HG02840 (cell line): ENCODE measurements at regions not wholly inside any gene's neighbourhood (a gene's known extent, or its start where the extent isn't known, plus 50 kb on each side); places are given as distances from the start of the nearest gene placed in this dataset.

ENCODE experiments used
- ATAC-seq: cut with Tn5 transposase; IDR thresholded peaks from one replicate; pipeline ENCODE4 v1.9.1; 2021; ENCODE audit warnings: mild to moderate bottlenecking, moderate library complexity, moderate number of reproducible peaks; ENCODE audit not compliant: unreplicated experiment, low FRiP score

DNA sequence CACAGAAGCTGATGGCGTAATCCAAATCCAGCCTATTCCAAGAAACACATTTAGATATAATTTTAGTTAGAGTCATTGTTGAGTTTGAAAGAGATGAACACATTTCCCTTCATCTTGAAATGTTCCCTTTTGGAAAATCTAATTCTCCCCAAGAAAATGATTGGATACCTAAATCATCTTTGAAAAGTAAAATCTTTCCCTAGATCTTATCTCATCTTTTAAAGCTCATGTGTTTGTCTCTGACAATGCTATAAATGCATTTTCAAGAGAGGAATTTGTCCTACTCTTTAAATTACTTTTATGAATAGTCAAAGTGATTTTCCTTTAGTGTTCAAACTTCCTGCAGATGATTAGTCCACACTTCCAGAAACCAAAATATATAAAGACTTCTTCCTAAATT lies 82.6 kb upstream of the CNTN6 start:
- no peak for ATAC-seq

GRCh38 chr3:1015826-1016225 lies 77.0 kb upstream of the CNTN6 start:
- ATAC-seq, result no peak

DNA sequence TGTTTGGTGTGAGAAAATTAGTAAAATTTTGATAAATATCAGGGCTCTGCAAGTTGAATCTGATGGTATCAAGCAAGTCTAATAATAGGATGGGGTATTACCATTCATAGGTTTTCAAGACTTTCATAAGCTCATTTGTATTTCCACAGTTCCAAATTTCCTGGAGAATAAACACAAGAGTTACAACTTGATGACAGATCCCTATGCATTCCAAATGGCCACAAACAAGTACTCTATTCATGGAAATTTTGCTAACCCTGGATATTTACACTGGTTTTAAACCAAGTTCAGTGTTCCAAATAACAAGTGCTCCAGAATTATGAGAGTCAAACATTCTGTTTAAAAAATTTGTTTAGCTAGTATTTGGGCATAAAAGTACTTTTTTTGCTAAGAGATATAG lies 75.0 kb upstream of the CNTN6 start:
- no peak for ATAC-seq

GRCh38 chr3:1019157-1019556 lies 73.7 kb upstream of the CNTN6 start:
- no peak for ATAC-seq

GRCh38 chr3:1026395-1026794 lies 66.4 kb upstream of the CNTN6 start:
- no peak for ATAC-seq

- no peak for ATAC-seq
These were observed 56.5 kb upstream of the CNTN6 start for GRCh38 chr3:1036207-1036826.

DNA sequence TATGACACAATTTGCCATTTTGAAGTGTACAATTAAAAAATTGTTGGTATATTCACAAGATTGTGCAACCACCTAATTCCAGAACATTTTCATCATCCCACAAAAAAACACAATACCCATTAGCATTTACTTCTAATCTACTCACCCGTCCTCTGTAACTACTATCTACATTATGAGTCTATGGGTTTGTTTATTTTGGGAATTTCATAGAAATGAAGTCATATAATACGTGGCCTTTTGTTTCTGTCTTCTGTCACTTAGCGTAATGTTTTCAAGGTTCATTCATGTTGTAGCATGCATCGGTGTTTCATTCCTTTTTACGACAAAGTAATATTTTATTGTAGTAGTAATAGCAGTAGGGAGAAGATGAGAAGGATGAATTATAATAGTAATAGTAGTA lies 55.2 kb upstream of the CNTN6 start:
- ATAC-seq, result no peak
